Ovary (tissue), 3 donors: ENCODE measurements at regions not wholly inside any gene's neighbourhood (a gene's known extent, or its start where the extent isn't known, plus 50 kb on each side); places are given as distances from the start of the nearest gene placed in this dataset.

Experiments used
- CTCF ChIP-seq, 3 donors: fragments of 450-650 bp in 2 of 3; fragments of 200-600 bp in 1 of 3; IDR thresholded peaks; one replicate each; pipeline versions ENCODE4 v1.5.1 to v1.8.0; 2016 to 2022; ENCODE audit warnings: antibody characterized with exemption in 3 of 3, mild to moderate bottlenecking in 1 of 3
- EP300 ChIP-seq: sonication (generic); formaldehyde crosslinking; IDR thresholded peaks from one replicate; pipeline ENCODE4 v1.6.1; 2017; ENCODE audit warnings: antibody characterized with exemption
- POLR2A ChIP-seq: fragments of 450-650 bp; IDR thresholded peaks from one replicate; pipeline ENCODE4 v1.6.1; 2017; ENCODE audit warnings: antibody characterized with exemption, mild to moderate bottlenecking, moderate library complexity
- donor health status: DM: no; HTN: no; CAD: no.

- TF ChIP-seq CTCF (IDR thresholded peaks at IDR 0.05) (no peak), EP300 (no peak), POLR2A (no peak)
These were observed 129.0 kb downstream of the SH2D1A start for GRCh38 chrX:124475358-124475757.
